H9 (cell line): ENCODE measurements at regions not wholly inside any gene's neighbourhood (a gene's known extent, or its start where the extent isn't known, plus 50 kb on each side); places are given as distances from the start of the nearest gene placed in this dataset.

Experiments
- DNase-seq: peaks from one replicate; pipeline ENCODE4 v3.0.0-alpha.2; 2017
- H2AFZ ChIP-seq: one replicate; pipeline ENCODE4 v1.6.1; 2013; ENCODE audit warnings: mild to moderate bottlenecking, low read length, control low read depth, moderate library complexity
- H2AK5ac ChIP-seq: 2 replicates; pipeline ENCODE4 v1.6.1; 2013; ENCODE audit warnings: low read length, control low read depth, mixed read lengths; ENCODE audit not compliant: insufficient read length
- H2BK120ac ChIP-seq: one replicate; pipeline ENCODE4 v1.6.1; 2013; ENCODE audit warnings: low read depth, mild to moderate bottlenecking, low read length, control low read depth, inconsistent platforms; ENCODE audit not compliant: poor library complexity, severe bottlenecking
- H2BK12ac ChIP-seq: 2 replicates; pipeline ENCODE4 v1.6.1; 2013; ENCODE audit warnings: low read length, control low read depth, mixed read lengths, low read depth; ENCODE audit not compliant: insufficient read length
- H2BK15ac ChIP-seq: 2 replicates; pipeline ENCODE4 v1.6.1; 2013; ENCODE audit warnings: low read depth, low read length, control low read depth
- H2BK20ac ChIP-seq: one replicate; pipeline ENCODE4 v1.6.1; 2013; ENCODE audit warnings: low read depth, mild to moderate bottlenecking, low read length, control low read depth, inconsistent platforms; ENCODE audit not compliant: poor library complexity, severe bottlenecking
- H2BK5ac ChIP-seq: 2 replicates; pipeline ENCODE4 v1.6.1; 2013; ENCODE audit warnings: low read length, control low read depth, mixed read lengths; ENCODE audit not compliant: insufficient read length
- H3K14ac ChIP-seq: 2 replicates; pipeline ENCODE4 v1.6.1; 2013; ENCODE audit warnings: low read length, control low read depth; ENCODE audit not compliant: insufficient read depth
- H3K18ac ChIP-seq: 2 replicates; pipeline ENCODE4 v1.6.1; 2013; ENCODE audit warnings: low read depth, mild to moderate bottlenecking, mixed read lengths, low read length, control low read depth; ENCODE audit not compliant: insufficient read length
- H3K23ac ChIP-seq: 2 replicates; pipeline ENCODE4 v1.6.1; 2013; ENCODE audit warnings: low read length, control low read depth, mixed read lengths, low read depth; ENCODE audit not compliant: insufficient read length
- H3K23me2 ChIP-seq: 2 replicates; pipeline ENCODE4 v1.6.1; 2013; ENCODE audit warnings: low read depth, mild to moderate bottlenecking, mixed read lengths, low read length, control low read depth; ENCODE audit not compliant: insufficient read length, poor library complexity, severe bottlenecking
- H3K27ac ChIP-seq: 2 replicates; pipeline ENCODE4 v1.5.1; 2013; ENCODE audit warnings: low read length, control low read depth, mixed read lengths, low read depth; ENCODE audit not compliant: insufficient read length
- H3K27me3 ChIP-seq: 2 replicates; pipeline ENCODE4 v1.6.1; 2013; ENCODE audit warnings: low read length, control low read depth, inconsistent platforms; ENCODE audit not compliant: insufficient read depth
- H3K4ac ChIP-seq: 2 replicates; pipeline ENCODE4 v1.6.1; 2013; ENCODE audit warnings: low read depth, mild to moderate bottlenecking, control low read depth, inconsistent platforms, low read length, moderate library complexity
- H3K4me1 ChIP-seq: 2 replicates; pipeline ENCODE4 v1.6.1; 2013; ENCODE audit warnings: low read length, control low read depth, inconsistent platforms; ENCODE audit not compliant: insufficient read depth
- H3K4me2 ChIP-seq: 2 replicates; pipeline ENCODE4 v1.6.1; 2013; ENCODE audit warnings: low read length, control low read depth, mixed read lengths; ENCODE audit not compliant: insufficient read length, insufficient read depth
- H3K56ac ChIP-seq: 2 replicates; pipeline ENCODE4 v1.6.1; 2013; ENCODE audit warnings: low read depth, mild to moderate bottlenecking, mixed read lengths, low read length, control low read depth; ENCODE audit not compliant: insufficient read length
- H3K79me1 ChIP-seq: 2 replicates; pipeline ENCODE4 v1.6.1; 2013; ENCODE audit warnings: low read depth, mild to moderate bottlenecking, moderate library complexity, low read length, control low read depth, inconsistent platforms; ENCODE audit not compliant: insufficient read depth, poor library complexity, severe bottlenecking
- H3K79me2 ChIP-seq: 2 replicates; pipeline ENCODE4 v1.6.1; 2013; ENCODE audit warnings: low read length, control low read depth, inconsistent platforms; ENCODE audit not compliant: insufficient read depth
- H3K9ac ChIP-seq: 2 replicates; pipeline ENCODE4 v1.6.1; 2013; ENCODE audit warnings: low read length, control low read depth, mixed read lengths; ENCODE audit not compliant: insufficient read length; ENCODE audit errors: extremely low read depth
- H3K9me3 ChIP-seq: one replicate; pipeline ENCODE4 v1.6.1; 2013; ENCODE audit warnings: low read depth, low read length, inconsistent platforms; ENCODE audit not compliant: control insufficient read depth
- H3T11ph ChIP-seq: one replicate; pipeline ENCODE4 v1.6.1; 2013; ENCODE audit warnings: mild to moderate bottlenecking, low read length, control low read depth, inconsistent platforms
- H4K20me1 ChIP-seq: one replicate; pipeline ENCODE4 v1.6.1; 2013; ENCODE audit not compliant: control insufficient read depth, insufficient read length, insufficient read depth
- H4K5ac ChIP-seq: 2 replicates; pipeline ENCODE4 v1.6.1; 2013; ENCODE audit warnings: low read depth, mild to moderate bottlenecking, mixed read lengths, low read length, control low read depth; ENCODE audit not compliant: insufficient read length
- H4K8ac ChIP-seq: replicated peaks from 2 replicates; pipeline ENCODE4 v1.6.1; 2013; ENCODE audit warnings: low read length, control low read depth, mixed read lengths, low read depth; ENCODE audit not compliant: insufficient read length
- H4K91ac ChIP-seq: 2 replicates; pipeline ENCODE4 v1.6.1; 2013; ENCODE audit warnings: low read depth, mild to moderate bottlenecking, moderate library complexity, mixed read lengths, low read length, control low read depth; ENCODE audit not compliant: insufficient read length
- H3K27ac Mint-ChIP-seq, 3 experiments: 2 replicates in 2 of 3; 3 replicates in 1 of 3; pipeline ENCODE4 v1.8.0; 2020 to 2021; ENCODE audit warnings: mixed read lengths in 3 of 3, mild to moderate bottlenecking in 1 of 3, moderate library complexity in 1 of 3
- H3K27me3 Mint-ChIP-seq: 2 replicates; pipeline ENCODE4 v1.8.0; 2021; ENCODE audit warnings: low read depth, mild to moderate bottlenecking, moderate library complexity, mixed read lengths
- H3K36me3 Mint-ChIP-seq, 3 experiments: 2 replicates in 2 of 3; 3 replicates in 1 of 3; pipeline ENCODE4 v1.8.0; 2020 to 2021; ENCODE audit warnings: low read depth in 3 of 3, mixed read lengths in 3 of 3; ENCODE audit not compliant: insufficient read depth in 1 of 3
- H3K4me1 Mint-ChIP-seq, 2 experiments: 2 replicates each; pipeline ENCODE4 v1.8.0; 2020; ENCODE audit warnings: mixed read lengths in 2 of 2
- H3K4me3 Mint-ChIP-seq, 2 experiments: 2 replicates in 1 of 2; 3 replicates in 1 of 2; pipeline ENCODE4 v1.8.0; 2020 to 2021; ENCODE audit warnings: mild to moderate bottlenecking in 2 of 2, mixed read lengths in 2 of 2, moderate library complexity in 1 of 2
- H3K9me3 Mint-ChIP-seq, 2 experiments: 2 replicates in 1 of 2; 3 replicates in 1 of 2; pipeline ENCODE4 v1.8.0; 2020; ENCODE audit warnings: mild to moderate bottlenecking in 2 of 2, mixed read lengths in 2 of 2, moderate library complexity in 1 of 2
- CTCF ChIP-seq: fragments of 200-600 bp; sonication (generic); conservative IDR thresholded peaks from 3 replicates; pipeline ENCODE4 v1.8.0; 2021; ENCODE audit warnings: antibody characterized with exemption, mild to moderate bottlenecking
- WGBS: extraction: QIAGEN DNeasy Blood & Tissue Kit; methylation state at CpG from one replicate; pipeline ENCODE4 v1.1.7; 2013; ENCODE audit warnings: missing lambda C conversion rate, low lambda C conversion rate, mixed read lengths; ENCODE audit not compliant: insufficient read length; ENCODE audit errors: extremely low coverage; 5-methylcytosine and 5-hydroxymethylcytosine counted together

GRCh38 chr19:16000024-16000663 lies 51.3 kb downstream of the OR10H4 start:
- no peak overlapping the region for H2AK5ac ChIP-seq
- H3T11ph ChIP-seq = no peak overlapping the region
- no peak overlapping the region for H2BK20ac ChIP-seq
- H3K14ac ChIP-seq = no peak overlapping the region
- H3K9ac ChIP-seq = no peak overlapping the region
- H3K4me1 ChIP-seq = no peaks in the 10 kb centered on the region
- no peak overlapping the region for H3K23ac ChIP-seq
- H3K4me3 Mint-ChIP-seq = no peak overlapping the region
- H3K27ac Mint-ChIP-seq = no peak overlapping the region
- H4K8ac ChIP-seq = no peak overlapping the region
- H2BK12ac ChIP-seq = no peak overlapping the region
- no peak overlapping the region for H3K4ac ChIP-seq
- no peak overlapping the region for H4K5ac ChIP-seq
- H3K27me3 ChIP-seq = no peaks in the 10 kb centered on the region
- no peaks in the 10 kb centered on the region for H4K20me1 ChIP-seq
- H3K79me1 ChIP-seq = no peaks in the 10 kb centered on the region
- H3K27me3 Mint-ChIP-seq = no peaks in the 10 kb centered on the region; the same call in none of the 2 replicates
- no peaks in the 10 kb centered on the region for H3K79me2 ChIP-seq
- H3K9me3 ChIP-seq = peaks cover 95% of the 10 kb centered on the region
- no peak overlapping the region for H2BK15ac ChIP-seq
- H3K9me3 Mint-ChIP-seq = peaks cover 90 to 99% of the 10 kb centered on the region in 2 experiments
- H3K4me1 Mint-ChIP-seq = no peaks in the 10 kb centered on the region
- DNase-seq = no peak
- H2BK120ac ChIP-seq = no peak overlapping the region
- H3K27ac ChIP-seq = no peak overlapping the region
- H2AFZ ChIP-seq = no peak overlapping the region
- no peak overlapping the region for H3K4me2 ChIP-seq
- H4K91ac ChIP-seq = no peak overlapping the region
- peaks cover 2 to 18% (median 4%) of the 10 kb centered on the region in 3 experiments; a peak in 5 of 7 replicates for H3K36me3 Mint-ChIP-seq
- no peaks in the 10 kb centered on the region for H3K23me2 ChIP-seq
- no peak overlapping the region for H3K56ac ChIP-seq
- no peak overlapping the region for H2BK5ac ChIP-seq
- WGBS = no CpG with 5 or more reads among the region's 10 CpGs
- no peak overlapping the region for H3K18ac ChIP-seq
- no peak for TF ChIP-seq CTCF
